ENCODE measurements at regions not wholly inside any gene's neighbourhood (a gene's known extent, or its start where the extent isn't known, plus 50 kb on each side); places are given as distances from the start of the nearest gene placed in this dataset.

DNA sequence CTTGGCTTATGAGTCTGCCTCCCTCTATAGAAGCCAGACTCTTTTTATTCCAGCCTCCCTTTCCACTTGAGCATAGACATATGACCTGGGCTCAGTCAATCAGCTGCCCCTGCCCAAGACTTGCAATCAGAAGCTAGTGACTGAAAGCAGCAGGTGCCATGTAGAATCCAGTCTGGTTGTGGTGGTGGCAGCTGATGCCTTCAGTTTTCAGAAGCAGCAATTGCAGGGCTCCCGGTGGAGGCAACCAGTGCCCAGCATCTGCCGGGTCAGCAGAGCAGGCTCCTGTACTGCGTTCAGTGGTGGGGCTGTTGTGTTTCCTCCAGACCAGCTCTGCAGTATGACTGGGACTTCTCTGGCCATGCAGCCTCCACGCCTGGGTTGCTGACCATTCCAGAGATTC is 53.9 kb upstream of the PALM2AKAP2 start:
- Mint-ChIP-seq H3K4me3 (no peak overlapping the region), H3K36me3 (ENCODE audit: low read depth) (no peaks in the 10 kb centered on the region), H3K27me3 (ENCODE audit: low read depth) (no peaks in the 10 kb centered on the region), H3K9me3 (ENCODE audit: insufficient read depth) (no peaks in the 10 kb centered on the region), H3K4me1 (ENCODE audit: low read depth) (no peaks in the 10 kb centered on the region), H3K27ac (no peak overlapping the region)
- POLR2A ChIA-PET: no interaction called here
- CTCF ChIA-PET: no interaction called here
- ATAC-seq (no peak), DNase-seq (no peak)

- DNase-seq (no peak), ATAC-seq (no peak)
- POLR2A ChIA-PET: no interaction called here
- Mint-ChIP-seq H3K4me3 (no peak overlapping the region), H3K27me3 (ENCODE audit: low read depth) (no peaks in the 10 kb centered on the region), H3K36me3 (ENCODE audit: low read depth) (no peaks in the 10 kb centered on the region), H3K9me3 (ENCODE audit: insufficient read depth) (no peaks in the 10 kb centered on the region), H3K27ac (no peak overlapping the region), H3K4me1 (ENCODE audit: low read depth) (peaks cover 3% of the 10 kb centered on the region)
- CTCF ChIA-PET: no interaction called here
Measured at GRCh38 chr9:109728686-109729300, 51.2 kb upstream of the PALM2AKAP2 start.

- H3K9me3 Mint-ChIP-seq (ENCODE audit: insufficient read depth): no peaks in the 10 kb centered on the region
- no peak overlapping the region for H3K4me3 Mint-ChIP-seq
- ChIA-PET POLR2A (no interaction called here), CTCF (no interaction called here)
- DNase-seq: no peak
- H3K36me3 Mint-ChIP-seq (ENCODE audit: low read depth): no peaks in the 10 kb centered on the region
- no peak overlapping the region for H3K27ac Mint-ChIP-seq
- H3K4me1 Mint-ChIP-seq (ENCODE audit: low read depth): peaks cover 3% of the 10 kb centered on the region
- ATAC-seq: no peak
- H3K27me3 Mint-ChIP-seq (ENCODE audit: low read depth): no peaks in the 10 kb centered on the region
Measured at GRCh38 chr9:109729513-109729912, 50.5 kb upstream of the PALM2AKAP2 start.

Data from activated CD8-positive, alpha-beta T cell treated with anti-CD3 and anti-CD28 coated beads, Interleukin-2, amount 10 ng/mL, durations not matched to agents 7 days and 5 days (primary cell).